Ureter (tissue), 1 donor: ENCODE measurements at regions not wholly inside any gene's neighbourhood (a gene's known extent, or its start where the extent isn't known, plus 50 kb on each side); places are given as distances from the start of the nearest gene placed in this dataset.
"Not testable (repeated sequence)": the region's sequence is repeated elsewhere in the genome, so short reads cannot be mapped to it uniquely, and the experiment has no call there.

ENCODE experiments used
- DNase-seq: peaks from one replicate; pipeline ENCODE4 v3.0.0-alpha.2; 2020; ENCODE audit warnings: low spot score
- donor health status: DM: yes; HTN: yes; CAD: no.

- DNase-seq, result no peak
Observed at GRCh38 chr2:6139142-6139541, 447.0 kb downstream of the SOX11 start.

- no peak for DNase-seq
Observed at GRCh38 chr2:6139916-6140315, 447.7 kb downstream of the SOX11 start.

GRCh38 chr2:6140509-6140908 lies 448.3 kb downstream of the SOX11 start:
- no peak for DNase-seq

GRCh38 chr2:6143812-6144211 lies 451.6 kb downstream of the SOX11 start:
- no peak for DNase-seq

GRCh38 chr2:6147215-6147614 lies 455.0 kb downstream of the SOX11 start:
- not testable (repeated sequence) for DNase-seq

- DNase-seq, result no peak
Observed at GRCh38 chr2:6148882-6149281, 456.7 kb downstream of the SOX11 start.

- no peak for DNase-seq
Observed at GRCh38 chr2:6159606-6160005, 467.4 kb downstream of the SOX11 start.

- DNase-seq, result no peak
Observed at GRCh38 chr2:6163932-6164331, 471.7 kb downstream of the SOX11 start.

GRCh38 chr2:6164986-6165747 lies 473.0 kb downstream of the SOX11 start:
- no peak for DNase-seq

- DNase-seq, result no peak
Observed at GRCh38 chr2:6167592-6168138, 475.5 kb downstream of the SOX11 start.

- DNase-seq, result no peak
Observed at GRCh38 chr2:6168485-6168884, 476.3 kb downstream of the SOX11 start.

- no peak for DNase-seq
Observed at GRCh38 chr2:6171294-6171693, 479.1 kb downstream of the SOX11 start.

- DNase-seq, result no peak
Observed at GRCh38 chr2:6177811-6178210, 485.6 kb downstream of the SOX11 start.

GRCh38 chr2:6181525-6181924 lies 489.3 kb downstream of the SOX11 start:
- no peak for DNase-seq

GRCh38 chr2:6181926-6182325 lies 489.7 kb downstream of the SOX11 start:
- DNase-seq, result no peak

GRCh38 chr2:6183226-6183625 lies 491.0 kb downstream of the SOX11 start:
- DNase-seq, result no peak

- DNase-seq, result no peak
Observed at GRCh38 chr2:6184532-6185292, 492.5 kb downstream of the SOX11 start.

- no peak for DNase-seq
Observed at GRCh38 chr2:6186332-6187151, 494.4 kb downstream of the SOX11 start.

- DNase-seq, result no peak
Observed at GRCh38 chr2:6196449-6196848, 504.3 kb downstream of the SOX11 start.

GRCh38 chr2:6198370-6198919 lies 506.3 kb downstream of the SOX11 start:
- not testable (repeated sequence) for DNase-seq

- no peak for DNase-seq
Observed at GRCh38 chr2:6202756-6203155, 510.6 kb downstream of the SOX11 start.
